ENCODE measurements at regions not wholly inside any gene's neighbourhood (a gene's known extent, or its start where the extent isn't known, plus 50 kb on each side); places are given as distances from the start of the nearest gene placed in this dataset.

- H3K27me3 ChIP-seq (ENCODE audit: low read depth): peaks cover 87% of the 10 kb centered on the region
- H3K4me1 ChIP-seq: peaks cover 28% of the 10 kb centered on the region
- H3K27ac ChIP-seq (replicated peaks): no peak overlapping the region
- intact Hi-C loops (cut with micrococcal nuclease): no loop called here
- no peaks in the 10 kb centered on the region for H3K9me3 ChIP-seq (replicated peaks)
- H3K4me3 ChIP-seq: no peak overlapping the region
- H3K36me3 ChIP-seq: no peaks in the 10 kb centered on the region
- TF ChIP-seq, protein P1, sequence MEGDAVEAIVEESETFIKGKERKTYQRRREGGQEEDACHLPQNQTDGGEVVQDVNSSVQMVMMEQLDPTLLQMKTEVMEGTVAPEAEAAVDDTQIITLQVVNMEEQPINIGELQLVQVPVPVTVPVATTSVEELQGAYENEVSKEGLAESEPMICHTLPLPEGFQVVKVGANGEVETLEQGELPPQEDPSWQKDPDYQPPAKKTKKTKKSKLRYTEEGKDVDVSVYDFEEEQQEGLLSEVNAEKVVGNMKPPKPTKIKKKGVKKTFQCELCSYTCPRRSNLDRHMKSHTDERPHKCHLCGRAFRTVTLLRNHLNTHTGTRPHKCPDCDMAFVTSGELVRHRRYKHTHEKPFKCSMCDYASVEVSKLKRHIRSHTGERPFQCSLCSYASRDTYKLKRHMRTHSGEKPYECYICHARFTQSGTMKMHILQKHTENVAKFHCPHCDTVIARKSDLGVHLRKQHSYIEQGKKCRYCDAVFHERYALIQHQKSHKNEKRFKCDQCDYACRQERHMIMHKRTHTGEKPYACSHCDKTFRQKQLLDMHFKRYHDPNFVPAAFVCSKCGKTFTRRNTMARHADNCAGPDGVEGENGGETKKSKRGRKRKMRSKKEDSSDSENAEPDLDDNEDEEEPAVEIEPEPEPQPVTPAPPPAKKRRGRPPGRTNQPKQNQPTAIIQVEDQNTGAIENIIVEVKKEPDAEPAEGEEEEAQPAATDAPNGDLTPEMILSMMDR (IDR thresholded peaks at IDR 0.05; ENCODE audit: borderline replicate concordance): no peak
- DNase-seq: no peak
Observed at GRCh38 chr9:29214154-29214689, 1640.9 kb upstream of the C9orf72 start.

GRCh38 chr9:29214690-29215253, 1641.5 kb upstream of the C9orf72 start:
- Histone ChIP-seq H3K4me3 (no peak overlapping the region), H3K27ac (replicated peaks) (no peak overlapping the region), H3K9me3 (replicated peaks) (no peaks in the 10 kb centered on the region), H3K36me3 (no peaks in the 10 kb centered on the region), H3K4me1 (peaks cover 28% of the 10 kb centered on the region), H3K27me3 (ENCODE audit: low read depth) (peaks cover 87% of the 10 kb centered on the region)
- no peak for DNase-seq
- TF ChIP-seq, protein P1 (IDR thresholded peaks at IDR 0.05; ENCODE audit: borderline replicate concordance): no peak
- intact Hi-C loops (cut with micrococcal nuclease): no loop called here

- H3K27ac ChIP-seq (replicated peaks): no peak overlapping the region
- H3K4me1 ChIP-seq: peaks cover 13% of the 10 kb centered on the region
- H3K9me3 ChIP-seq (replicated peaks): no peaks in the 10 kb centered on the region
- TF ChIP-seq, protein P1 (IDR thresholded peaks at IDR 0.05; ENCODE audit: borderline replicate concordance): no peak
- no peak overlapping the region for H3K4me3 ChIP-seq
- DNase-seq: no peak
- no peaks in the 10 kb centered on the region for H3K36me3 ChIP-seq
- intact Hi-C loops (cut with micrococcal nuclease): no loop called here
- H3K27me3 ChIP-seq (ENCODE audit: low read depth): peaks cover 55% of the 10 kb centered on the region
Observed at GRCh38 chr9:29217966-29218365, 1644.7 kb upstream of the C9orf72 start.

GRCh38 chr9:29220596-29221251, 1647.4 kb upstream of the C9orf72 start:
- no peak overlapping the region for H3K4me3 ChIP-seq
- no peaks in the 10 kb centered on the region for H3K36me3 ChIP-seq
- intact Hi-C loops (cut with micrococcal nuclease): no loop called here
- DNase-seq: no peak
- no peaks in the 10 kb centered on the region for H3K9me3 ChIP-seq (replicated peaks)
- peaks cover 27% of the 10 kb centered on the region for H3K27me3 ChIP-seq (ENCODE audit: low read depth)
- TF ChIP-seq, protein P1 (IDR thresholded peaks at IDR 0.05; ENCODE audit: borderline replicate concordance): no peak
- no peaks in the 10 kb centered on the region for H3K4me1 ChIP-seq
- no peak overlapping the region for H3K27ac ChIP-seq (replicated peaks)

- Histone ChIP-seq H3K27me3 (ENCODE audit: low read depth) (no peaks in the 10 kb centered on the region), H3K4me1 (no peaks in the 10 kb centered on the region), H3K36me3 (no peaks in the 10 kb centered on the region), H3K27ac (replicated peaks) (no peak overlapping the region), H3K9me3 (replicated peaks) (no peaks in the 10 kb centered on the region), H3K4me3 (no peak overlapping the region)
- TF ChIP-seq, protein P1 (IDR thresholded peaks at IDR 0.05; ENCODE audit: borderline replicate concordance): no peak
- intact Hi-C loops (cut with micrococcal nuclease): no loop called here
- no peak for DNase-seq
Observed at GRCh38 chr9:29228558-29228957, 1655.3 kb upstream of the C9orf72 start.

Data from left ventricle myocardium inferior (tissue), 1 donor.